HepG2 (cell line): ENCODE measurements at regions not wholly inside any gene's neighbourhood (a gene's known extent, or its start where the extent isn't known, plus 50 kb on each side); places are given as distances from the start of the nearest gene placed in this dataset.
"Not testable (repeated sequence)": the region's sequence is repeated elsewhere in the genome, so short reads cannot be mapped to it uniquely, and the experiment has no call there.

Experiments used
- CBX5 ChIP-seq: sonication (generic); formaldehyde crosslinking; IDR thresholded peaks from 2 replicates; pipeline ENCODE4 v1.4.0; 2020; ENCODE audit warnings: missing genetic modification reagents, borderline replicate concordance
- DRAP1 ChIP-seq: IDR thresholded peaks from 2 replicates; pipeline ENCODE4 v1.6.1; 2016; ENCODE audit warnings: missing genetic modification reagents, missing compliant biosample characterization
- FOXA1 ChIP-seq, 2 experiments: fragments of 450-650 bp in 1 of 2; sonication (generic) in 1 of 2; formaldehyde crosslinking in 1 of 2; IDR thresholded peaks; 2 replicates each; pipeline versions ENCODE4 v1.4.0 to v1.6.1; 2016 to 2020; ENCODE audit warnings: missing genetic modification reagents in 1 of 2
- FOXA3 ChIP-seq: IDR thresholded peaks from 2 replicates; pipeline ENCODE4 v1.6.1; 2016; ENCODE audit warnings: missing genetic modification reagents, missing compliant biosample characterization
- HNF4A ChIP-seq: sonication (generic); formaldehyde crosslinking; IDR thresholded peaks from 2 replicates; pipeline ENCODE4 v1.4.0; 2020; ENCODE audit warnings: missing genetic modification reagents
- HOXA3 ChIP-seq: sonication (generic); formaldehyde crosslinking; IDR thresholded peaks from 2 replicates; pipeline ENCODE4 v1.5.0; 2020; ENCODE audit warnings: missing genetic modification reagents
- ISL2 ChIP-seq: sonication (generic); formaldehyde crosslinking; IDR thresholded peaks from 2 replicates; pipeline ENCODE4 v1.5.0; 2020; ENCODE audit warnings: missing genetic modification reagents
- KDM3A ChIP-seq: IDR thresholded peaks from 2 replicates; pipeline ENCODE4 v1.6.1; 2018; ENCODE audit warnings: low read depth, missing compliant biosample characterization
- MAX ChIP-seq: IDR thresholded peaks from 2 replicates; pipeline ENCODE4 v1.6.1; 2012; ENCODE audit warnings: inconsistent platforms
- PATZ1 ChIP-seq: sonication (generic); formaldehyde crosslinking; IDR thresholded peaks from 2 replicates; pipeline ENCODE4 v1.4.0; 2020; ENCODE audit warnings: missing genetic modification reagents
- PAXIP1 ChIP-seq: sonication (generic); formaldehyde crosslinking; conservative IDR thresholded peaks from 2 replicates; pipeline ENCODE4 v1.4.0; 2020; ENCODE audit warnings: mild to moderate bottlenecking, missing genetic modification reagents, moderate library complexity
- SALL1 ChIP-seq: sonication (generic); formaldehyde crosslinking; IDR thresholded peaks from 2 replicates; pipeline ENCODE4 v1.8.0; 2022; ENCODE audit warnings: mild to moderate bottlenecking, missing genetic modification reagents
- SALL2 ChIP-seq: sonication (generic); formaldehyde crosslinking; IDR thresholded peaks from 2 replicates; pipeline ENCODE4 v1.8.1; 2023; ENCODE audit warnings: mild to moderate bottlenecking, missing genetic modification reagents, inconsistent platforms
- SOX13 ChIP-seq, 3 experiments: fragments of 450-650 bp in 1 of 3; sonication (generic) in 1 of 3; formaldehyde crosslinking in 1 of 3; IDR thresholded peaks in 2 of 3; conservative IDR thresholded peaks in 1 of 3; 2 replicates each; pipeline versions ENCODE4 v1.5.0 to v1.6.1; 2016 to 2020; ENCODE audit warnings: antibody characterized with exemption in 1 of 3, mild to moderate bottlenecking in 1 of 3, missing compliant biosample characterization in 1 of 3, missing genetic modification reagents in 1 of 3, moderate library complexity in 1 of 3
- TAF1 ChIP-seq: sonication (generic); formaldehyde crosslinking; IDR thresholded peaks from 2 replicates; pipeline ENCODE4 v1.4.0; 2020; ENCODE audit warnings: missing genetic modification reagents
- TFDP2 ChIP-seq: sonication (generic); formaldehyde crosslinking; IDR thresholded peaks from 2 replicates; pipeline ENCODE4 v1.4.0; 2020; ENCODE audit warnings: missing genetic modification reagents
- THAP11 ChIP-seq: IDR thresholded peaks from 2 replicates; pipeline ENCODE4 v1.6.1; 2016; ENCODE audit warnings: missing biosample characterization, missing genetic modification reagents
- ZFY ChIP-seq: sonication (generic); formaldehyde crosslinking; IDR thresholded peaks from 2 replicates; pipeline ENCODE4 v1.4.0; 2020; ENCODE audit warnings: missing genetic modification reagents
- ZNF331 ChIP-seq: sonication (generic); formaldehyde crosslinking; IDR thresholded peaks from 2 replicates; pipeline ENCODE4 v1.4.0; 2020; ENCODE audit warnings: missing genetic modification reagents
- ZNF580 ChIP-seq: IDR thresholded peaks from 2 replicates; pipeline ENCODE4 v1.6.1; 2016; ENCODE audit warnings: low read depth, borderline replicate concordance

- TF ChIP-seq ZNF331 (CRISPR knock-in tag) (0 out of 2 replicates have a peak, but pooled peaks have one; percentile 29), PATZ1 (0 out of 2 replicates have a peak, but pooled peaks have one; percentile 21), DRAP1 (0 out of 2 replicates have a peak, but pooled peaks have one; percentile 38), MAX (peak; percentile 32; the same call in 1 of the 2 replicates), FOXA1 (CRISPR knock-in tag; IDR thresholded peaks at IDR 0.05) (peak; percentile 92), HNF4A (peak; percentile 7; the same call in 1 of the 2 replicates), KDM3A (0 out of 2 replicates have a peak, but pooled peaks have one; percentile 22), SALL1 (CRISPR knock-in tag) (peak; percentile 30), FOXA3 (CRISPR knock-in tag) (peak; percentile 86), TFDP2 (CRISPR knock-in tag) (0 out of 2 replicates have a peak, but pooled peaks have one; percentile 38), PAXIP1 (CRISPR knock-in tag) (0 out of 2 replicates have a peak, but pooled peaks have one; percentile 15), ZNF580 (CRISPR knock-in tag) (peak; percentile 55; the same call in 1 of the 2 replicates), CBX5 (CRISPR knock-in tag) (peak; percentile 82), ZFY (0 out of 2 replicates have a peak, but pooled peaks have one; percentile 15), HOXA3 (peak; percentile 71), SOX13 (CRISPR knock-in tag; conservative IDR thresholded peaks at IDR 0.05 in 1 of 2, IDR thresholded peaks at IDR 0.05 in 1 of 2) (0 out of 4 replicates have a peak, but pooled peaks of 1 of the 2 experiments have one; percentile 16), SALL2 (CRISPR knock-in tag) (0 out of 2 replicates have a peak, but pooled peaks have one; percentile 27), THAP11 (CRISPR knock-in tag) (peak; percentile 25; the same call in 1 of the 2 replicates), TAF1 (CRISPR knock-in tag) (peak; percentile 61; the same call in 1 of the 2 replicates), ISL2 (CRISPR knock-in tag) (0 out of 2 replicates have a peak, but pooled peaks have one; percentile 16)
- not testable (repeated sequence) for TF ChIP-seq FOXA1, SOX13 (IDR thresholded peaks at IDR 0.05)
Observed at GRCh38 chr6:82101374-82102114, 146.0 kb downstream of the IBTK start (continued).
